ENCODE measurements at regions not wholly inside any gene's neighbourhood (a gene's known extent, or its start where the extent isn't known, plus 50 kb on each side); places are given as distances from the start of the nearest gene placed in this dataset.

GRCh38 chr6:21354805-21355238, 238.7 kb upstream of the SOX4 start:
- Histone ChIP-seq H3K36me3 (replicated peaks in 1 of 2; ENCODE audit: insufficient read depth in 1 of 2, low read depth in 2 of 2) (no peaks in the 10 kb centered on the region), H3K4me3 (no peak overlapping the region), H3K27me3 (no peaks in the 10 kb centered on the region), H3K4me1 (no peaks in the 10 kb centered on the region), H3K27ac (no peak overlapping the region), H3K9me3 (no peaks in the 10 kb centered on the region)
- intact Hi-C loops (cut with DNase I): no loop called here
- ATAC-seq: no peak
- TF ChIP-seq POLR2A (IDR thresholded peaks at IDR 0.05): no peak
- no peak for TF ChIP-seq CTCF (IDR thresholded peaks at IDR 0.05)
- no peak for DNase-seq
- 60 to 76% methylated on average over 3 of the region's 3 CpGs for WGBS, 2 donors

GRCh38 chr6:21355638-21356037, 237.9 kb upstream of the SOX4 start:
- peaks cover 4% of the 10 kb centered on the region for H3K4me1 ChIP-seq
- intact Hi-C loops (cut with DNase I): no loop called here
- H3K27ac ChIP-seq: no peak overlapping the region
- no peak for ATAC-seq
- 79 to 83% methylated on average over 4 of the region's 4 CpGs for WGBS, 2 donors
- H3K36me3 ChIP-seq (replicated peaks in 1 of 2; ENCODE audit: insufficient read depth in 1 of 2, low read depth in 2 of 2): no peaks in the 10 kb centered on the region
- TF ChIP-seq CTCF (IDR thresholded peaks at IDR 0.05) (no peak), POLR2A (IDR thresholded peaks at IDR 0.05) (no peak)
- no peaks in the 10 kb centered on the region for H3K9me3 ChIP-seq
- no peak for DNase-seq
- no peaks in the 10 kb centered on the region for H3K27me3 ChIP-seq
- no peak overlapping the region for H3K4me3 ChIP-seq

GRCh38 chr6:21357262-21357661, 236.3 kb upstream of the SOX4 start:
- no peak for TF ChIP-seq CTCF (IDR thresholded peaks at IDR 0.05)
- TF ChIP-seq POLR2A (IDR thresholded peaks at IDR 0.05): no peak
- Histone ChIP-seq H3K27ac (no peak overlapping the region), H3K9me3 (no peaks in the 10 kb centered on the region), H3K4me1 (peaks cover 9% of the 10 kb centered on the region), H3K36me3 (replicated peaks in 1 of 2; ENCODE audit: insufficient read depth in 1 of 2, low read depth in 2 of 2) (no peaks in the 10 kb centered on the region), H3K27me3 (no peaks in the 10 kb centered on the region), H3K4me3 (no peak overlapping the region)
- ATAC-seq: no peak
- intact Hi-C loops (cut with DNase I): no loop called here
- 83 to 95% methylated on average over 4 to 8 of the region's 8 CpGs for WGBS, 2 donors
- DNase-seq: no peak

- DNase-seq (no peak), ATAC-seq (no peak)
- Histone ChIP-seq H3K9me3 (no peaks in the 10 kb centered on the region), H3K36me3 (replicated peaks in 1 of 2; ENCODE audit: insufficient read depth in 1 of 2, low read depth in 2 of 2) (no peaks in the 10 kb centered on the region), H3K4me3 (no peak overlapping the region), H3K27me3 (no peaks in the 10 kb centered on the region), H3K4me1 (peaks cover 9% of the 10 kb centered on the region), H3K27ac (no peak overlapping the region)
- TF ChIP-seq POLR2A (IDR thresholded peaks at IDR 0.05) (no peak), CTCF (IDR thresholded peaks at IDR 0.05) (no peak)
- intact Hi-C loops (cut with DNase I): no loop called here
- WGBS, 2 donors: 100% methylated on average over 2 of the region's 2 CpGs
Observed at GRCh38 chr6:21359926-21360325, 233.6 kb upstream of the SOX4 start.

GRCh38 chr6:21360336-21360735, 233.2 kb upstream of the SOX4 start:
- Histone ChIP-seq H3K4me1 (peaks cover 9% of the 10 kb centered on the region), H3K9me3 (no peaks in the 10 kb centered on the region), H3K4me3 (no peak overlapping the region), H3K27me3 (no peaks in the 10 kb centered on the region), H3K36me3 (replicated peaks in 1 of 2; ENCODE audit: insufficient read depth in 1 of 2, low read depth in 2 of 2) (no peaks in the 10 kb centered on the region), H3K27ac (no peak overlapping the region)
- peak; percentile 33 for ATAC-seq
- 91 to 96% methylated on average over 6 of the region's 6 CpGs for WGBS, 2 donors
- intact Hi-C loops (cut with DNase I): no loop called here
- TF ChIP-seq CTCF (IDR thresholded peaks at IDR 0.05) (no peak), POLR2A (IDR thresholded peaks at IDR 0.05) (no peak)
- DNase-seq: peak in 2 of 4 donors; percentile 5 to 28

Measured in body of pancreas (tissue), 4 donors.